IMR-90 (cell line): ENCODE measurements at regions not wholly inside any gene's neighbourhood (a gene's known extent, or its start where the extent isn't known, plus 50 kb on each side); places are given as distances from the start of the nearest gene placed in this dataset.

Source experiments
- ATAC-seq: fragments of 200-7000 bp; cut with Tn5 transposase; 2 replicates; pipeline ENCODE4 v1.9.1; 2020; ENCODE audit warnings: low read depth, mild to moderate bottlenecking, moderate library complexity
- BruUV-seq: library from RNA; stranded (reverse); fragments of 400-500 nt; replicated peaks from 2 replicates; lab custom pipeline; 2021; lab: Mats Ljungman, UMichigan
- CTCF ChIA-PET: fragments of 300-600 bp; formaldehyde crosslinking; extraction: SDS; loops from one replicate; lab custom pipeline; 2021; ENCODE audit warnings: antibody characterized with exemption; lab: Yijun Ruan, JAX
- POLR2A ChIA-PET: fragments of 300-600 bp; sonication (Branson Sonifier 250); formaldehyde crosslinking; loops from one replicate; lab custom pipeline; 2022; ENCODE audit warnings: antibody characterized with exemption; ENCODE audit not compliant: unreplicated experiment; lab: Charles Lee
- DNase-seq: peaks from one replicate; pipeline ENCODE4 v3.0.0; 2013
- H2AFZ ChIP-seq: replicated peaks from 2 replicates; pipeline ENCODE3; 2013; ENCODE audit warnings: low read length, mild to moderate bottlenecking; ENCODE audit not compliant: poor library complexity
- H2AK5ac ChIP-seq: 2 replicates; pipeline ENCODE4 v1.6.1; 2013; ENCODE audit warnings: low read depth, low read length, inconsistent platforms
- H2AK9ac ChIP-seq: replicated peaks from 2 replicates; pipeline ENCODE3; 2013; ENCODE audit warnings: mild to moderate bottlenecking, low read depth, low read length, moderate library complexity; ENCODE audit not compliant: poor library complexity
- H2BK120ac ChIP-seq: 2 replicates; pipeline ENCODE4 v1.6.1; 2013; ENCODE audit warnings: low read depth, low read length, inconsistent platforms
- H2BK15ac ChIP-seq: 3 replicates; pipeline ENCODE4 v1.6.1; 2013; ENCODE audit warnings: low read depth, low read length, inconsistent platforms
- H2BK20ac ChIP-seq: 2 replicates; pipeline ENCODE4 v1.6.1; 2013; ENCODE audit warnings: low read depth, mild to moderate bottlenecking, inconsistent platforms, low read length, moderate library complexity
- H2BK5ac ChIP-seq: 2 replicates; pipeline ENCODE4 v1.6.1; 2013; ENCODE audit warnings: mild to moderate bottlenecking, low read depth, low read length, inconsistent platforms; ENCODE audit not compliant: poor library complexity, severe bottlenecking
- H3K14ac ChIP-seq: replicated peaks from 2 replicates; pipeline ENCODE4 v1.6.1; 2013; ENCODE audit warnings: low read depth, low read length, inconsistent platforms
- H3K18ac ChIP-seq: 2 replicates; pipeline ENCODE4 v1.6.1; 2013; ENCODE audit warnings: low read depth, low read length, control low read depth
- H3K23ac ChIP-seq: 2 replicates; pipeline ENCODE4 v1.6.1; 2013; ENCODE audit warnings: low read depth, low read length, inconsistent platforms
- H3K27ac ChIP-seq: 2 replicates; pipeline ENCODE4 v1.5.1; 2013; ENCODE audit warnings: mild to moderate bottlenecking, control low read depth, low read length; ENCODE audit not compliant: insufficient read depth
- H3K27me3 ChIP-seq: 2 replicates; pipeline ENCODE4 v1.6.1; 2013; ENCODE audit warnings: low read length; ENCODE audit not compliant: control insufficient read depth, insufficient read depth
- H3K36me3 ChIP-seq: 2 replicates; pipeline ENCODE4 v1.6.1; 2013; ENCODE audit warnings: low read length, mixed read lengths; ENCODE audit not compliant: control insufficient read depth, insufficient read depth
- H3K4ac ChIP-seq: 2 replicates; pipeline ENCODE4 v1.6.1; 2013; ENCODE audit warnings: low read depth, low read length, inconsistent platforms
- H3K4me1 ChIP-seq: 2 replicates; pipeline ENCODE4 v1.6.1; 2013; ENCODE audit warnings: low read length, mixed read lengths; ENCODE audit not compliant: control insufficient read depth, insufficient read depth
- H3K4me2 ChIP-seq: 2 replicates; pipeline ENCODE4 v1.6.1; 2013; ENCODE audit warnings: low read depth, mild to moderate bottlenecking, control low read depth, low read length, moderate library complexity
- H3K4me3 ChIP-seq: 2 replicates; pipeline ENCODE4 v1.5.1; 2013; ENCODE audit warnings: low read depth, mild to moderate bottlenecking, control low read depth, low read length, moderate library complexity; ENCODE audit not compliant: insufficient read depth
- H3K56ac ChIP-seq: 2 replicates; pipeline ENCODE4 v1.6.1; 2013; ENCODE audit warnings: low read length, inconsistent platforms; ENCODE audit not compliant: insufficient read depth; ENCODE audit errors: extremely low read depth
- H3K79me1 ChIP-seq, 2 experiments: 2 replicates each; pipeline ENCODE4 v1.6.1; 2013; ENCODE audit warnings: low read length in 2 of 2, inconsistent platforms in 1 of 2, low read depth in 1 of 2
- H3K9ac ChIP-seq: 2 replicates; pipeline ENCODE4 v1.6.1; 2013; ENCODE audit warnings: low read depth, low read length, control low read depth
- H3K9me1 ChIP-seq: 2 replicates; pipeline ENCODE4 v1.6.1; 2013; ENCODE audit warnings: low read length, inconsistent platforms; ENCODE audit not compliant: insufficient read depth
- H3K9me3 ChIP-seq: 2 replicates; pipeline ENCODE4 v1.6.1; 2013; ENCODE audit warnings: low read length; ENCODE audit not compliant: control insufficient read depth, insufficient read depth
- H4K20me1 ChIP-seq: 2 replicates; pipeline ENCODE4 v1.6.1; 2013; ENCODE audit warnings: low read length, inconsistent platforms; ENCODE audit not compliant: insufficient read depth
- H4K5ac ChIP-seq: 2 replicates; pipeline ENCODE4 v1.6.1; 2013; ENCODE audit warnings: mild to moderate bottlenecking, low read depth, low read length, control low read depth
- H4K8ac ChIP-seq, 2 experiments: 2 replicates each; pipeline ENCODE4 v1.6.1; 2013; ENCODE audit warnings: low read depth in 2 of 2, low read length in 2 of 2, control low read depth in 1 of 2, inconsistent platforms in 1 of 2
- H4K91ac ChIP-seq: 2 replicates; pipeline ENCODE4 v1.6.1; 2013; ENCODE audit warnings: low read depth, low read length, inconsistent platforms; ENCODE audit not compliant: insufficient read depth
- CHD1 ChIP-seq: IDR thresholded peaks from 2 replicates; pipeline ENCODE4 v1.6.1; 2012; ENCODE audit warnings: low read depth, low read length, improper control_type of control experiment
- MAFK ChIP-seq: IDR thresholded peaks from 2 replicates; pipeline ENCODE4 v1.6.1; 2012; ENCODE audit warnings: low read depth, low read length, improper control_type of control experiment
- MAZ ChIP-seq: IDR thresholded peaks from 2 replicates; pipeline ENCODE4 v1.6.1; 2012; ENCODE audit warnings: low read depth, mild to moderate bottlenecking, low read length, improper control_type of control experiment, moderate library complexity, borderline replicate concordance
- RAD21 ChIP-seq: IDR thresholded peaks from 2 replicates; pipeline ENCODE4 v1.6.1; 2012; ENCODE audit warnings: low read length, improper control_type of control experiment
- SMC3 ChIP-seq: fragments of 150-350 bp; IDR thresholded peaks from 2 replicates; pipeline ENCODE4 v1.6.1; 2016; ENCODE audit warnings: low read depth, mild to moderate bottlenecking, antibody characterized with exemption, low read length, moderate library complexity
- WGBS, 2 experiments: methylation state at CpG; one replicate each; pipeline versions ENCODE4 v1.1.5 to v1.1.7; 2013; ENCODE audit warnings: missing lambda C conversion rate in 2 of 2; ENCODE audit not compliant: insufficient read length in 1 of 2; ENCODE audit errors: extremely low coverage in 2 of 2; 5-methylcytosine and 5-hydroxymethylcytosine counted together
- dilution Hi-C: fragments of 300-500 bp; cut with HindIII; formaldehyde crosslinking; loops from one replicate; pipeline ENCODE4 v1.14.3; 2018; ENCODE audit warnings: low sequenced_read_pairs; ENCODE audit not compliant: unreplicated experiment
- in situ Hi-C: fragments of 300-500 bp; cut with MboI; formaldehyde crosslinking; loops from 3 replicates; pipeline ENCODE4 v1.14.3; 2019; ENCODE audit warnings: low sequenced_read_pairs, inconsistent platforms, mixed read lengths
- intact Hi-C: fragments of 100-400 bp; cut with micrococcal nuclease; formaldehyde crosslinking; loops from 2 replicates; pipeline ENCODE4 v1.10.0; 2022

GRCh38 chr3:132822266-132822665 lies 100.1 kb upstream of the NPHP3 start:
- no peaks in the 10 kb centered on the region for H3K27me3 ChIP-seq
- ATAC-seq (no peak), DNase-seq (no peak)
- H4K5ac ChIP-seq: no peak overlapping the region
- no peak overlapping the region for H3K4me3 ChIP-seq
- in situ Hi-C loops (no loop called here), dilution Hi-C loops (no loop called here), intact Hi-C loops (no loop called here)
- H3K4me1 ChIP-seq: no peaks in the 10 kb centered on the region
- H3K4ac ChIP-seq: no peak overlapping the region
- H3K18ac ChIP-seq: no peak overlapping the region
- no peak overlapping the region for H2AFZ ChIP-seq
- no peaks in the 10 kb centered on the region for H3K36me3 ChIP-seq
- no peak overlapping the region for H3K27ac ChIP-seq
- no peaks in the 10 kb centered on the region for H4K20me1 ChIP-seq
- H3K9me3 ChIP-seq: no peaks in the 10 kb centered on the region
- no peak overlapping the region for H3K56ac ChIP-seq
- H3K23ac ChIP-seq: no peak overlapping the region
- POLR2A ChIA-PET: no interaction called here
- H2BK5ac ChIP-seq: no peak overlapping the region
- no peak overlapping the region for H3K9ac ChIP-seq
- H4K8ac ChIP-seq: no peak overlapping the region
- no peak overlapping the region for H3K4me2 ChIP-seq
- WGBS, 2 experiments: no CpG with 5 or more reads among the region's 1 CpG
- H4K91ac ChIP-seq: no peak overlapping the region
- no peak overlapping the region for H2BK120ac ChIP-seq
- no peak overlapping the region for H2AK5ac ChIP-seq
- no peak overlapping the region for H3K14ac ChIP-seq
- CTCF ChIA-PET: no interaction called here
- H2BK20ac ChIP-seq: no peak overlapping the region
- H2AK9ac ChIP-seq: no peak overlapping the region
- no peak for TF ChIP-seq CHD1
- TF ChIP-seq RAD21: no peak
- no peak for TF ChIP-seq SMC3
- TF ChIP-seq MAZ: no peak
- TF ChIP-seq MAFK: no peak
- no peaks in the 10 kb centered on the region for H3K79me1 ChIP-seq
- BruUV-seq: no TSS peak
- no peak overlapping the region for H2BK15ac ChIP-seq
- H3K9me1 ChIP-seq: no peaks in the 10 kb centered on the region
